Muscle of arm (tissue), 1 donor: ENCODE measurements at regions not wholly inside any gene's neighbourhood (a gene's known extent, or its start where the extent isn't known, plus 50 kb on each side); places are given as distances from the start of the nearest gene placed in this dataset.

Experiments
- DNase-seq: peaks from one replicate; pipeline ENCODE4 v3.0.0-alpha.2; 2013

DNA sequence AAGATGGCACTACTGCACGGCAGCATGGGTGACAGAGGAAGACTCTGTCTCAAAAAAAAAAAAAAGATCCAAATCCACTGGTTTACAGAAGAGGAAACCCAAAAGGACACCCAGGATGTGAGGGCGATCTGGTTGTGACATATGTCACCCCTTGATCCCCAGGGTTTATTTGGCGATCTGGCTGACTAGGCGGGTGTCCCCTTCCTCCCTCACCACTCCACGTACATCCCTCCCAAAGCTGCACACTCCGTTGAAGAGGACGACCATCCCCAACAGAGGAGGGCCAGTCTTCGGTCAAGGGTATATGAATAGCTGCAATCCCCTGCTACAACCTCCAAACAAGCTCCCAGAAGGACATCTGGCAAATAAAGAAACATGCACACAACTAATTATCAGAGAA lies 111.6 kb downstream of the HTR5A start:
- no peak for DNase-seq

GRCh38 chr7:155182406-155182970 lies 112.4 kb downstream of the HTR5A start:
- DNase-seq, result no peak

DNA sequence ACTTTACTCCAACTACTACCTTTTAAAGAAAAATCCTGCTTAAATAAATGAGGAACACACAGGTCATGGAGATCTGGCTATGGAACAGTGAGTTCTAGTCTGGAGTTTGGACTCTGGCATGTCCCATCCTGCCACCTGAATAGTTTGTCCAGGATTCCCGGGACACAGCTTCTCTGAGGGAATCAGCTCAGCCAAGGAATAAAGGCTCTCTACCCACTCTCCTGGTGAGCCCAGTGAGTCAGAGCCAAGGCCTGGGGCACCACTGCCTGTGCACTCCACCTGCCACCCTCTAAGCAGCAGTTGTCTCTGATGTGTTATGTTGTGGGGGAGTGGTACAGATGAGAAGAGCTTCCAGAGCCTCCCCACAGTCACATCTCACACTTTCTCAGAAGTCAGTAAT lies 113.5 kb downstream of the HTR5A start:
- DNase-seq, result no peak

DNA sequence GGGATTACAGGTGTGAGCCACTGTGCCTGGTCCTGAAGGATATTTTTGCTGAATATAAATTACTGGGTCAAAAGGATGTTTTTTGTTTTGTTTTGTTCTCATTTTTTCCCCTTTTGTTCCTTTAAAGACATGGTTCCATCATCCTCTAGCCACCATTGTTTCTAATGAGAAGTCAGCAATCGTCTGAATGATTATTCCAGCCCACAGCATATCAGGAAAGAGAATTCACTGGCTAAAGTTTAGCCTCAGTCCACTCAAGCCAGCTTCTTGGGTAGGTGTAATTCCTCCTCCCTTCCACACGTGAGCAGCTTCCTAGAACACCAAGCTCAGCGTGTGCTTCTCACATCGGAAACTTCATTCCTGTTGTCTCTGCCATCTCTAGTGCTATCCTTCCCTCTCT lies 112.8 kb upstream of the INSIG1 start:
- DNase-seq, result no peak

DNA sequence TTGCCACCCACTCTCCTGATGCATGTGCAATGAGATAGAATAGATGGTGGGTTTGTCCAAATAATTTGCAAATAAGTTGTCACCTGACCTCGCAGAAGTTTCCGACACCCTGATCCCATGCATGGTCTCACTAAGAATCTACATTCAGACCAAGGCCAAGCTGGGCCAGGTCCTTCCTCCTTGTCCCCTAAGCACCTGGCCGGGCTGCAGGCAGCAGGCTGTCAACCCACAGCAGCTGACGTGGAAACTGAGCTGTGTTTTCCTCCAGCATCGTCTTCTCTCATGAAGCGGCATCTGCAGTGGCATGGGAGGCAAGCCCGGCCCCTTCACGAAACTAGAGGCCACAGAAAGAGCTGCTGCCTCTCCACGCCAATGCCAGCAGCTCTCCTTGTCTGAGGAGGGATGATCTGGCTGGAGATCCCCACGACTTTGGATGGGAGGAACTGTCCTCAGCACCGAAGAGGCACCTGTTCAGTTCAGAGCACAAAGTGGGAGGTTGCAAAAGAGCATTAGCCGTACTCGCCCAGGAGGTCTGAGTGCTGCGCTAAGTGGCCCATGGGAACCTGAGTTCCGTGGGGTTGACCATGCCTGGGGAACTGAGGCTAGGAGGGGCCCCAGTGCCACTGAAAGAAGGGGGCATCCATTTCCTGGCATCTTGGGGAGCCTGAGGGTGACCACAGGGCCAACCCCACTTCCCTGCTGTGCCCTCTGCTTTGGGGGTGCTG lies 110.5 kb upstream of the INSIG1 start:
- no peak for DNase-seq

- no peak for DNase-seq
Observed at GRCh38 chr7:155188357-155188756, 109.3 kb upstream of the INSIG1 start.

GRCh38 chr7:155188821-155189581 lies 108.7 kb upstream of the INSIG1 start:
- DNase-seq, result no peak

DNA sequence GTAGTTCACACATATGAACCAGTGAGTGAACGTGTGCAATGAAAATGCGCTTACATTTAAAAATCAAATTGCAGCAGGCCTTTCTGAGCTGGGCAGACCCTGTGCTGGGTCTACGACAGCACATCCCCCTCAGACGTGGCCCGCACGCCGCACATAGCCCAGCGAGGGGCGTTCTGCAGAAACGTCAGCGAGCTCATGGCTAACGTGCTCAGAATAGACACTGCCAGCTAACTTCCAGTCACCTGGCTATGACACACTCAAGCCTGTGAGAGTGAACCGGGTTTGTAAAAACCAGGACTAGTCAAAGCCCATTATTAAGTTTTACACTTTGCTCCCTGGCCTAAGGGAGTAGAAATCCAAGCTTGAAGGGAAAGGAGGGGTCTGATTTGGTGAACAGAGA lies 108.1 kb upstream of the INSIG1 start:
- no peak for DNase-seq

DNA sequence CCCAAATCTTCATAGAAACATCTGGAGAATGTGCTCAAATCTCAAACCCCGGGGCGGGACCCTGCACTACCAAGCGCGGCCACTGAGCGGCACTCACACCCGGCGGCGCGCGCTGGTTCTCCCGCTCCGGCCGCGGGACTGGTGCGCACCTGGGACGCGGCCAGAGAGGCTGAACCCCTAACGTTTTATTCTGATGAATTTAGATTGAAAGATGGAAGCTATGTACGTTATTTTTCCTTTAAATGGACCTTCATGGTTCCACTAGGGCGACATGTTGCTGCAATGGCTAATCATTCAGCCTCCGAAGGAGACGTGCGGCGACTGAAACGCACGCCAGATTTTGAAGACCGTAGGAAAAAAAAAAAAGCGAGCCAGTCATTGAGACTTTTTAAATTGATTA lies 107.0 kb upstream of the INSIG1 start:
- peak; percentile 33 for DNase-seq

DNA sequence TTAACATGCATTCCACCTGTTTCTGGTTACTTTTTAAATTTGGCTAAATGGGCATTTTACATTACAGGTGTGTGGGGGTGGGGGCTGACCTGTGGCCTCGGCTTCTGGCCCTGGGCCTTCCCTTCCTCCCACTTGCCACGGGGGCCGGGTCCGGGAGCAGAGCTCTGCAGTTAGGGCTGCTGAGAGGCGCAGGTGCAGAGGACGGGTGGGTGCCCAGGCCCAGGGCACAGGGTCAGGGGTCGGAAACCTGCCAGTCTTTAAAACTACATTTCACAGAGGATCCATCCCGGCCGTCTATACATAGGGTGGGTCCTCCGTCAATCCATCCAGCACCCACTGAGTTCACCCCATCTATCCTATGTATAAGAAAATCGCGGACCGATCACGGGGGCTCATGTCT lies 106.5 kb upstream of the INSIG1 start:
- no peak for DNase-seq

- no peak for DNase-seq
Observed at GRCh38 chr7:155191901-155192478, 105.7 kb upstream of the INSIG1 start.

DNA sequence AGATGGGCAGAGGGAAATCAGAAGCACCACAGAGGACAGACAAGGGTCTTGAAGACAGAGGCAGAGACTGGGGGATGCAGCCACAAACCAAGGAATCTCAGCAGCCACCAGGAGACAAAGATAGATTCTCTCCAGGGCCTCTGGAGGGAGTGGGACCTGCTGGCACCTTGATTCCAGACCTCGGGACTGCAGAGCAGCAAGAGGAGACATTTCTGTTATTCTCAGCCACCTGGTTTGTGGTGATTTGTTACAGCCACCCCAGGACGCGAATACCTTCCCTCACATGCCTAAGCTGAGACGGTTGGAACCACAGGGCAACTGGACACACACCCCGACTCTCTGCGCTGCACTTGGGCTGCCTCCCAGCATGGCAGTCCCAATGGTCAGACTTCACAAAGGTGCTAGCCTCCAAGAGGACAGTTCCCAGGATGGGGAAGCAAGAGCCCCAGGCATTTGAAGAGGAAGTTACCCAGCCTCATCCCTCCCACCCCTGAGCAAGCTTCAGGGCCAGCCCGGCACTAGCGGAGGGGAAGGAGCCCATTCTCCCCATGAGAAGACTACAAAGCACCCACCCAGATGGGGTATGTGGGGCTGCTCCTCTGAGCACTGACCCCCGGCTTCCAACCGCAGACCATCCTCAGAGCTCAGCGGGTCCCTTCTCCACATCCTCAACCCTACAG lies 104.6 kb upstream of the INSIG1 start:
- no peak for DNase-seq

- DNase-seq, result no peak
Observed at GRCh38 chr7:155193716-155194115, 104.0 kb upstream of the INSIG1 start.

GRCh38 chr7:155194382-155195140 lies 103.1 kb upstream of the INSIG1 start:
- no peak for DNase-seq

DNA sequence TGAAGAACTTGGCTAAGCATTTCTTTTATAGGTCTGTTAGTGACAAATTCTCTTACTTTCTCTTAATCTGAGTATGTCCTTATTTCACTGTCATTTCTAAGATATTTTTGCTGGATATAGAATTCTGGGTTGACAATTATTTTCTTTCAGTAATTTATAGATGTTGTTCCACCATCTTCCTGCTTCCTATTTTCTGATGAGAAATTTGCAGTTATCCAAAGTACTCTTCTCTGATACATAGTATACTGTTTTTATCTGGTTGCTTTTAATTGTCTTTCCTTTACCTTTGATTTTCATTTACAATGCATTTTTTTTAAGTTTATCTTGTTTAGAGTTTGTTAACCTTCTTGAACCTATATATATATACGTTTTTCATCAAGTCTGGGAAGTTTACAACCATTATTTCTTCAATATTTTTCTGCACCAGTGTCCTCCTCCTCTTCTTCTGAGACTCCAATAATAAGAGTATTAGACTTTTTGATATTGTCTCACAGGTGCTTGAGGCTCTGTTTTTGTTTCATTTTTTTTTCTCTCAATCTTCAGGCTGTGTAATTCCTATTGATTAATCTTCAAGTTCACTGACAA lies 101.6 kb upstream of the INSIG1 start:
- DNase-seq, result no peak

GRCh38 chr7:155198196-155198892 lies 99.3 kb upstream of the INSIG1 start:
- DNase-seq, result no peak

DNA sequence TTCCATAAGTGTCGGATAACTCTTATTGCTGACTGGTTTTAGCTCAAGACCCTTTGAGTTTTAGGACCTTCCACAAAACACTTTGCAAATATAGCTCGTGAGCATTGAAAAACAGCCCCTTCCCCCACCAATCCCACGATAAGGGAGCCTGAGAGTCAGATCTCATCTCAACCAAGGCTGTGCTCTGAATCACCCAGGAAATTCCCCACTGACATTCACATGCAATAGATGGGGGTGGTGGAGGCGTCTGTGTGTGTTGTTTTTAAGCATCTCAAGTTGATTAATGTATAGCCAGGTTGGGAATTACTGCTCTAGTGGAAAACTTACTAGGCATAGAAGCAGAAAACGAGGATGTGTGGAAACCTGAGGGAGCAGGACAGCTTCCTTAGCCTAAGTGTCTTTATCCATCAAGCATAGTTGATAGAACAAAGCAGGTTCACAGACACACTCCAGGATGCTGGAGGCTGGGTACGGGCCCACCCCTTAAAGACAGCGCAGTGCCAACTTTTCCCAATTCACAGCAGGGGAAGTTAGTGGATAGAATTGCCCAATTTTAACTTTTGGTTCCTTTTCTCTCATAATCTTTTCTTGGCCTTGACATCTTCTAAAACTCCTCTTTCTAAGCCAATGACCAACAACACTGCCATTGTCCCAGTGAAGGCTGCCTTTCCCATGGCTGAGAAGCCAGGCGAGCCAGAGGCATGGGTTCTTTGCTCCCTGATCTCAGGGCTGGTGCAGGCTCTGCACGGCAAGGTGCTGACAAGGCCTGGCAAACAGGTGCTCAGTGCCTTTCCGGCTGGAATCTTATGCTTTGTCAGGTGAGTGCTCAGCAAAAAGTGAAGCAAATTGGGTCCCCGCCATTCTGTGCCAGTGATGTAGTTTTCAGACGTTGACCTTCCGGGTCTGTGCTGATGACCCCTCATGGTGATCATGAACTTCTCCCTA lies 98.5 kb upstream of the INSIG1 start:
- no peak for DNase-seq

GRCh38 chr7:155201325-155202087 lies 96.2 kb upstream of the INSIG1 start:
- DNase-seq, result no peak
